ENCODE measurements at regions not wholly inside any gene's neighbourhood (a gene's known extent, or its start where the extent isn't known, plus 50 kb on each side); places are given as distances from the start of the nearest gene placed in this dataset.

DNA sequence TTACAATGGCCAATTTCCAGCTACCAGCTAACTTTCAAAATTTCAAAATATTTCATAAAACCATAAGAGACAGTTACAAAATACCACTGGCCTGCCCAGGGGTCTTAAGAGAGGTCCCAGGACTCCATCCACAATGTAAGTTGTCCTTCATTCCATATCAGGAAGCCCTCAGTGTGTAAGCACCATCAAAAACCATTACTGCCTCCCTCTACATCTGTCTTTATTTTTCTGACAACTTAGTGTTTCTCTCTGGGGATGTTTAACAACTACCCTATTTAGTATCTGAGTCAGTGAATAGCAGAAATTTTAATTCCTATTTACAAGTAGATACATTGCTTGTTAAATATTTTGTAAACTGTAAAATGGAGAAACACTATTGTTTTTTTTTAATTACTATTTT, 339.3 kb upstream of the ADAMTS5 start:
- TF ChIP-seq, protein P1, sequence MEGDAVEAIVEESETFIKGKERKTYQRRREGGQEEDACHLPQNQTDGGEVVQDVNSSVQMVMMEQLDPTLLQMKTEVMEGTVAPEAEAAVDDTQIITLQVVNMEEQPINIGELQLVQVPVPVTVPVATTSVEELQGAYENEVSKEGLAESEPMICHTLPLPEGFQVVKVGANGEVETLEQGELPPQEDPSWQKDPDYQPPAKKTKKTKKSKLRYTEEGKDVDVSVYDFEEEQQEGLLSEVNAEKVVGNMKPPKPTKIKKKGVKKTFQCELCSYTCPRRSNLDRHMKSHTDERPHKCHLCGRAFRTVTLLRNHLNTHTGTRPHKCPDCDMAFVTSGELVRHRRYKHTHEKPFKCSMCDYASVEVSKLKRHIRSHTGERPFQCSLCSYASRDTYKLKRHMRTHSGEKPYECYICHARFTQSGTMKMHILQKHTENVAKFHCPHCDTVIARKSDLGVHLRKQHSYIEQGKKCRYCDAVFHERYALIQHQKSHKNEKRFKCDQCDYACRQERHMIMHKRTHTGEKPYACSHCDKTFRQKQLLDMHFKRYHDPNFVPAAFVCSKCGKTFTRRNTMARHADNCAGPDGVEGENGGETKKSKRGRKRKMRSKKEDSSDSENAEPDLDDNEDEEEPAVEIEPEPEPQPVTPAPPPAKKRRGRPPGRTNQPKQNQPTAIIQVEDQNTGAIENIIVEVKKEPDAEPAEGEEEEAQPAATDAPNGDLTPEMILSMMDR (IDR thresholded peaks at IDR 0.05; ENCODE audit: low read depth, low read length): no peak
- H3K27me3 ChIP-seq (ENCODE audit: insufficient read depth, low read depth, severe bottlenecking): peaks cover 54% of the 10 kb centered on the region
- H3K36me3 ChIP-seq: no peaks in the 10 kb centered on the region
- no peaks in the 10 kb centered on the region for H3K9me3 ChIP-seq (ENCODE audit: severe bottlenecking)
- no peak overlapping the region for H3K27ac ChIP-seq
- DNase-seq: no peak
- no peak overlapping the region for H3K4me3 ChIP-seq (ENCODE audit: low read depth, low read length)

GRCh38 chr21:27301220-27301619, 334.3 kb upstream of the ADAMTS5 start:
- H3K9me3 ChIP-seq (ENCODE audit: severe bottlenecking): no peaks in the 10 kb centered on the region
- no peaks in the 10 kb centered on the region for H3K36me3 ChIP-seq
- TF ChIP-seq, protein P1 (IDR thresholded peaks at IDR 0.05; ENCODE audit: low read depth, low read length): no peak
- H3K27me3 ChIP-seq (ENCODE audit: insufficient read depth, low read depth, severe bottlenecking): peaks cover 47% of the 10 kb centered on the region
- H3K27ac ChIP-seq: no peak overlapping the region
- no peak for DNase-seq
- no peak overlapping the region for H3K4me3 ChIP-seq (ENCODE audit: low read depth, low read length)

DNA sequence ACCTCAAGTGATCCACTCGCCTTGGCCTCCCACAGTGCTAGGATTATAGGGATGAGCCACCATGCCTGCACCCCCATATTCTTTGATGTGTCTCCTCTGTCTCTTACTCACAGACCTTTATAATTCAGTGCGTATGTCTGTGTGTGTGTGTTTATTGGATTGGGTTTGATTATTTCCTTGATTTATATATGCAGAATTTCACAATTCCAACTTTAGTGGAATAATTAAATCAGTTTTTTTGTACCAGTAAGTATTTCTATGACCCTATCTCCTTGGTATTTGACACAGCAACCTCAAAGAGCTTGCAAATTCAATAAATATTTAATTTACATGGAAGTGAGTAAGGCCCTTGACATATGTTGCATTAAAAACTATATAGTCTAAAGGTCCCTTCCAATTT, 333.9 kb upstream of the ADAMTS5 start:
- TF ChIP-seq, protein P1 (IDR thresholded peaks at IDR 0.05; ENCODE audit: low read depth, low read length): no peak
- Histone ChIP-seq H3K27me3 (ENCODE audit: insufficient read depth, low read depth, severe bottlenecking) (peaks cover 48% of the 10 kb centered on the region), H3K4me3 (ENCODE audit: low read depth, low read length) (no peak overlapping the region), H3K9me3 (ENCODE audit: severe bottlenecking) (no peaks in the 10 kb centered on the region), H3K36me3 (no peaks in the 10 kb centered on the region), H3K27ac (no peak overlapping the region)
- no peak for DNase-seq

DNA sequence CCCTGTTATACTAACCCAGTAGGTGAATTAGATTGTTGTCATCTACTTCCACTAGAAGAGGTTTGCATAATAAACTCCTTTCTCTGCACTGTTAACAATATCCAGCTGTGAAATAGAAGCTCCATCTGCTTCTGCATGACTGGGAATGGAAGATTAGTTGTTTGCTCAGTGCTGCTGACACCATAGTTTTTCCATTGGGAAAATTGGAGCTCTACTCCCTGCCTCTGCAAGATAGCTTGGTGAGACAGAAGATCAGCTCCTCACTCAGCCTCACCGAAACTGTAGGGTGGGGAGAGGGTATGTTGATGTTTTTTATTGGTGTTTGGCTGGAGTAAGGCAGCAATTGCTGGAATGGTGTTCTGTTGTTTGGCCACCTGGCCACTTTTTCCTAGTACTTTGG, 331.6 kb upstream of the ADAMTS5 start:
- H3K27ac ChIP-seq: no peak overlapping the region
- no peak overlapping the region for H3K4me3 ChIP-seq (ENCODE audit: low read depth, low read length)
- no peaks in the 10 kb centered on the region for H3K36me3 ChIP-seq
- H3K9me3 ChIP-seq (ENCODE audit: severe bottlenecking): no peaks in the 10 kb centered on the region
- H3K27me3 ChIP-seq (ENCODE audit: insufficient read depth, low read depth, severe bottlenecking): peaks cover 62% of the 10 kb centered on the region
- DNase-seq: no peak
- TF ChIP-seq, protein P1 (IDR thresholded peaks at IDR 0.05; ENCODE audit: low read depth, low read length): no peak

GRCh38 chr21:27293239-27293638, 326.4 kb upstream of the ADAMTS5 start:
- no peak for DNase-seq
- H3K27ac ChIP-seq: no peak overlapping the region
- H3K9me3 ChIP-seq (ENCODE audit: severe bottlenecking): no peaks in the 10 kb centered on the region
- no peak overlapping the region for H3K4me3 ChIP-seq (ENCODE audit: low read depth, low read length)
- H3K27me3 ChIP-seq (ENCODE audit: insufficient read depth, low read depth, severe bottlenecking): peaks cover 76% of the 10 kb centered on the region
- H3K36me3 ChIP-seq: no peaks in the 10 kb centered on the region
- TF ChIP-seq, protein P1 (IDR thresholded peaks at IDR 0.05; ENCODE audit: low read depth, low read length): no peak

GRCh38 chr21:27292783-27293182, 325.9 kb upstream of the ADAMTS5 start:
- no peaks in the 10 kb centered on the region for H3K9me3 ChIP-seq (ENCODE audit: severe bottlenecking)
- no peaks in the 10 kb centered on the region for H3K36me3 ChIP-seq
- H3K27ac ChIP-seq: no peak overlapping the region
- TF ChIP-seq, protein P1 (IDR thresholded peaks at IDR 0.05; ENCODE audit: low read depth, low read length): no peak
- peaks cover 76% of the 10 kb centered on the region for H3K27me3 ChIP-seq (ENCODE audit: insufficient read depth, low read depth, severe bottlenecking)
- no peak for DNase-seq
- no peak overlapping the region for H3K4me3 ChIP-seq (ENCODE audit: low read depth, low read length)
